ENCODE measurements at regions not wholly inside any gene's neighbourhood (a gene's known extent, or its start where the extent isn't known, plus 50 kb on each side); places are given as distances from the start of the nearest gene placed in this dataset.
"Not testable (repeated sequence)": the region's sequence is repeated elsewhere in the genome, so short reads cannot be mapped to it uniquely, and the experiment has no call there.

- H3K9me3 Mint-ChIP-seq = no peaks in the 10 kb centered on the region
- H3K36me3 Mint-ChIP-seq = no peaks in the 10 kb centered on the region
- H3K4me3 Mint-ChIP-seq = no peak overlapping the region
- no peak for ATAC-seq
- DNase-seq (ENCODE audit: low spot score in 2 of 2) = no peak
- no peak overlapping the region for H3K27ac Mint-ChIP-seq
- no peaks in the 10 kb centered on the region for H3K4me1 Mint-ChIP-seq
These were observed 194.8 kb downstream of the SYK start for GRCh38 chr9:90996154-90997065.

- ATAC-seq (no peak), DNase-seq (ENCODE audit: low spot score in 2 of 2) (no peak)
- no peaks in the 10 kb centered on the region for H3K9me3 Mint-ChIP-seq
- H3K36me3 Mint-ChIP-seq = no peaks in the 10 kb centered on the region
- no peak overlapping the region for H3K4me3 Mint-ChIP-seq
- H3K4me1 Mint-ChIP-seq = no peaks in the 10 kb centered on the region
- H3K27ac Mint-ChIP-seq = no peak overlapping the region
These were observed 197.0 kb downstream of the SYK start for GRCh38 chr9:90998573-90998972.

GRCh38 chr9:90999425-91000397 is 198.1 kb downstream of the SYK start:
- no peak overlapping the region for H3K27ac Mint-ChIP-seq
- no peak overlapping the region for H3K4me3 Mint-ChIP-seq
- DNase-seq (ENCODE audit: low spot score in 2 of 2) (no peak), ATAC-seq (no peak)
- H3K4me1 Mint-ChIP-seq = no peaks in the 10 kb centered on the region
- H3K9me3 Mint-ChIP-seq = no peaks in the 10 kb centered on the region
- H3K36me3 Mint-ChIP-seq = no peaks in the 10 kb centered on the region

GRCh38 chr9:91001146-91001611 is 199.6 kb downstream of the SYK start:
- H3K4me1 Mint-ChIP-seq = no peaks in the 10 kb centered on the region

GRCh38 chr9:91004484-91004883 is 202.9 kb downstream of the SYK start:
- DNase-seq (ENCODE audit: low spot score in 2 of 2) (no peak), ATAC-seq (no peak)
- Mint-ChIP-seq H3K9me3 (no peaks in the 10 kb centered on the region), H3K4me3 (no peak overlapping the region), H3K4me1 (no peaks in the 10 kb centered on the region), H3K27ac (no peak overlapping the region), H3K36me3 (peaks cover 5% of the 10 kb centered on the region)

More at GRCh38 chr9:91001146-91001611, 199.6 kb downstream of the SYK start:
- H3K4me3 Mint-ChIP-seq = no peak overlapping the region
- H3K36me3 Mint-ChIP-seq = peaks cover 5% of the 10 kb centered on the region
- DNase-seq (ENCODE audit: low spot score in 2 of 2) (no peak), ATAC-seq (peak; percentile 39)
- H3K27ac Mint-ChIP-seq = no peak overlapping the region
- no peaks in the 10 kb centered on the region for H3K9me3 Mint-ChIP-seq

- peak overlapping the region; percentile 27 for H3K27ac Mint-ChIP-seq
- no peak for ATAC-seq
- no peak overlapping the region for H3K4me3 Mint-ChIP-seq
- H3K9me3 Mint-ChIP-seq = peaks cover 3% of the 10 kb centered on the region
- H3K36me3 Mint-ChIP-seq = peaks cover 5% of the 10 kb centered on the region
- no peak for DNase-seq (ENCODE audit: low spot score in 2 of 2)
- H3K4me1 Mint-ChIP-seq = no peaks in the 10 kb centered on the region
These were observed 203.4 kb downstream of the SYK start for GRCh38 chr9:91004992-91005391.

- DNase-seq (ENCODE audit: low spot score in 2 of 2) (no peak), ATAC-seq (no peak)
- Mint-ChIP-seq H3K27ac (peak overlapping the region; percentile 27), H3K9me3 (peaks cover 3% of the 10 kb centered on the region), H3K4me1 (no peaks in the 10 kb centered on the region), H3K4me3 (no peak overlapping the region), H3K36me3 (peaks cover 5% of the 10 kb centered on the region)
These were observed 204.4 kb downstream of the SYK start for GRCh38 chr9:91006046-91006445.

GRCh38 chr9:91008568-91008967 is 206.9 kb downstream of the SYK start:
- Mint-ChIP-seq H3K9me3 (peaks cover 11% of the 10 kb centered on the region), H3K4me3 (no peak overlapping the region), H3K36me3 (peaks cover 13% of the 10 kb centered on the region), H3K27ac (no peak overlapping the region), H3K4me1 (peaks cover 14% of the 10 kb centered on the region)
- ATAC-seq = no peak
- no peak for DNase-seq (ENCODE audit: low spot score in 2 of 2)

GRCh38 chr9:91011891-91012290 is 210.3 kb downstream of the SYK start:
- Mint-ChIP-seq H3K4me1 (peaks cover 23% of the 10 kb centered on the region), H3K9me3 (peaks cover 11% of the 10 kb centered on the region)
- ATAC-seq = no peak

GRCh38 chr9:91012933-91013841 is 211.6 kb downstream of the SYK start:
- Mint-ChIP-seq H3K4me3 (peak overlapping the region; percentile 1), H3K36me3 (peaks cover 12% of the 10 kb centered on the region), H3K4me1 (peaks cover 23% of the 10 kb centered on the region), H3K27ac (peak overlapping the region; percentile 63), H3K9me3 (peaks cover 11% of the 10 kb centered on the region)
- ATAC-seq (peak; percentile 94), DNase-seq (ENCODE audit: low spot score in 2 of 2) (peak in 1 of 2 donors; percentile 74)

More at GRCh38 chr9:91011891-91012290, 210.3 kb downstream of the SYK start:
- Mint-ChIP-seq H3K36me3 (peaks cover 12% of the 10 kb centered on the region), H3K4me3 (no peak overlapping the region), H3K27ac (no peak overlapping the region)
- no peak for DNase-seq (ENCODE audit: low spot score in 2 of 2)

- Mint-ChIP-seq H3K4me1 (peaks cover 43% of the 10 kb centered on the region), H3K27ac (no peak overlapping the region), H3K4me3 (no peak overlapping the region), H3K36me3 (peaks cover 12% of the 10 kb centered on the region), H3K9me3 (peaks cover 8% of the 10 kb centered on the region)
- DNase-seq (ENCODE audit: low spot score in 2 of 2) (no peak), ATAC-seq (no peak)
These were observed 215.6 kb downstream of the SYK start for GRCh38 chr9:91017245-91017644.

- H3K4me1 Mint-ChIP-seq = peaks cover 37% of the 10 kb centered on the region
- H3K27ac Mint-ChIP-seq; H3K36me3 Mint-ChIP-seq; DNase-seq (ENCODE audit: low spot score in 2 of 2); ATAC-seq; H3K9me3 Mint-ChIP-seq: not testable (repeated sequence)
- peak overlapping the region; percentile 55 for H3K4me3 Mint-ChIP-seq
These were observed 218.3 kb downstream of the SYK start for GRCh38 chr9:91019871-91020270.

- not testable (repeated sequence) for H3K9me3 Mint-ChIP-seq, H3K36me3 Mint-ChIP-seq
- Mint-ChIP-seq H3K27ac (peak overlapping the region; percentile 87), H3K4me1 (peaks cover 37% of the 10 kb centered on the region), H3K4me3 (peak overlapping the region; percentile 55)
- ATAC-seq = peak; percentile 63
- peak in 1 of 2 donors; percentile 53 for DNase-seq (ENCODE audit: low spot score in 2 of 2)
These were observed 220.0 kb downstream of the SYK start for GRCh38 chr9:91021656-91022055.

- peaks cover 37% of the 10 kb centered on the region for H3K4me1 Mint-ChIP-seq
- no peak for ATAC-seq
- DNase-seq (ENCODE audit: low spot score in 2 of 2) = peak in 1 of 2 donors; percentile 41
- H3K4me3 Mint-ChIP-seq = no peak overlapping the region
- no peak overlapping the region for H3K27ac Mint-ChIP-seq
- no peaks in the 10 kb centered on the region for H3K36me3 Mint-ChIP-seq
- no peaks in the 10 kb centered on the region for H3K9me3 Mint-ChIP-seq
These were observed 222.1 kb downstream of the SYK start for GRCh38 chr9:91023741-91024140.
